PC-9 (cell line): ENCODE measurements at regions not wholly inside any gene's neighbourhood (a gene's known extent, or its start where the extent isn't known, plus 50 kb on each side); places are given as distances from the start of the nearest gene placed in this dataset.

Experiments used
- BruUV-seq: library from RNA; stranded (reverse); fragments of 400-500 nt; replicated peaks from 2 replicates; lab custom pipeline; 2021; lab: Mats Ljungman, UMichigan
- CTCF ChIA-PET: fragments of 300-600 bp; sonication (Branson Sonifier 250); formaldehyde crosslinking; loops from one replicate; lab custom pipeline; 2022; ENCODE audit warnings: antibody characterized with exemption; lab: Charles Lee
- POLR2A ChIA-PET: fragments of 300-600 bp; sonication (Branson Sonifier 250); formaldehyde crosslinking; loops from one replicate; lab custom pipeline; 2022; ENCODE audit warnings: antibody characterized with exemption; ENCODE audit not compliant: unreplicated experiment; lab: Charles Lee
- DNase-seq, 2 experiments: peaks; one replicate each; pipeline versions ENCODE4 v3.0.0 to v3.0.0-alpha.2; 2015 to 2022; ENCODE audit warnings: mixed read lengths in 1 of 2
- H2AFZ ChIP-seq: fragments of 200-600 bp; sonication (generic); 2 replicates; pipeline ENCODE4 v1.8.1; 2017; ENCODE audit warnings: antibody characterized with exemption
- H3F3A ChIP-seq: fragments of 200-600 bp; sonication (generic); 2 replicates; pipeline ENCODE4 v1.8.1; 2017; ENCODE audit warnings: antibody characterized with exemption, mild to moderate bottlenecking, low read depth; ENCODE audit not compliant: insufficient read depth
- H3K27ac ChIP-seq: fragments of 200-600 bp; sonication (generic); 2 replicates; pipeline ENCODE4 v1.6.1; 2016; ENCODE audit warnings: mixed run types
- H3K27me3 ChIP-seq: fragments of 200-600 bp; sonication (generic); 2 replicates; pipeline ENCODE4 v1.6.1; 2016; ENCODE audit warnings: low read depth, mixed run types; ENCODE audit not compliant: insufficient read depth
- H3K36me3 ChIP-seq: fragments of 200-600 bp; sonication (generic); 2 replicates; pipeline ENCODE4 v1.6.1; 2016; ENCODE audit warnings: low read depth, mixed run types
- H3K4me1 ChIP-seq: fragments of 200-600 bp; sonication (generic); replicated peaks from 2 replicates; pipeline ENCODE4 v1.6.1; 2016; ENCODE audit warnings: mixed run types; ENCODE audit not compliant: insufficient read depth
- H3K4me2 ChIP-seq: fragments of 200-600 bp; sonication (generic); 2 replicates; pipeline ENCODE4 v1.6.1; 2017; ENCODE audit warnings: mixed run types
- H3K4me3 ChIP-seq: fragments of 200-600 bp; sonication (generic); 2 replicates; pipeline ENCODE4 v1.6.1; 2016; ENCODE audit warnings: mixed run types
- H3K79me2 ChIP-seq: fragments of 200-600 bp; sonication (generic); 2 replicates; pipeline ENCODE4 v1.6.1; 2017; ENCODE audit warnings: low read depth, mixed run types
- H3K9me2 ChIP-seq: fragments of 200-600 bp; sonication (generic); 2 replicates; pipeline ENCODE4 v1.8.1; 2017; ENCODE audit warnings: mild to moderate bottlenecking; ENCODE audit not compliant: insufficient read depth
- H3K9me3 ChIP-seq: fragments of 200-600 bp; sonication (generic); 2 replicates; pipeline ENCODE4 v1.8.1; 2016; ENCODE audit warnings: low read depth; ENCODE audit not compliant: insufficient read depth
- H4K20me1 ChIP-seq: fragments of 200-600 bp; sonication (generic); 2 replicates; pipeline ENCODE4 v1.8.1; 2017; ENCODE audit not compliant: insufficient read depth
- CTCF ChIP-seq: fragments of 200-600 bp; sonication (generic); conservative IDR thresholded peaks from 2 replicates; pipeline ENCODE4 v1.6.1; 2017; ENCODE audit warnings: mixed run types, antibody characterized with exemption, mild to moderate bottlenecking, moderate library complexity
- EZH2 ChIP-seq: fragments of 200-600 bp; sonication (generic); IDR thresholded peaks from 2 replicates; pipeline ENCODE4 v1.8.0; 2017; ENCODE audit warnings: antibody characterized with exemption, low read depth
- intact Hi-C: fragments of 100-400 bp; cut with micrococcal nuclease; formaldehyde crosslinking; loops from one replicate; pipeline ENCODE4 v1.10.0; 2022; ENCODE audit not compliant: unreplicated experiment

- CTCF ChIA-PET: no interaction called here
- DNase-seq: no peak
- Histone ChIP-seq H3K79me2 (no peaks in the 10 kb centered on the region), H3K4me3 (no peak overlapping the region), H3K9me3 (no peaks in the 10 kb centered on the region; the same call in 1 of the 2 replicates), H3K9me2 (no peaks in the 10 kb centered on the region), H3K36me3 (no peaks in the 10 kb centered on the region), H4K20me1 (no peaks in the 10 kb centered on the region), H2AFZ (no peak overlapping the region), H3K4me1 (no peaks in the 10 kb centered on the region), H3K27me3 (no peaks in the 10 kb centered on the region), H3K4me2 (no peak overlapping the region), H3F3A (no peaks in the 10 kb centered on the region), H3K27ac (no peak overlapping the region)
- POLR2A ChIA-PET: no interaction called here
- TF ChIP-seq EZH2: no peak
- TF ChIP-seq CTCF: no peak
- intact Hi-C loops: no loop called here
- BruUV-seq: no TSS peak
Observed at GRCh38 chr18:70991577-70991976, 702.7 kb downstream of the SOCS6 start.

GRCh38 chr18:70985948-70986347 is 697.1 kb downstream of the SOCS6 start:
- no peaks in the 10 kb centered on the region for H3K4me1 ChIP-seq
- no peak overlapping the region for H2AFZ ChIP-seq
- H3K4me2 ChIP-seq: no peak overlapping the region
- no peak for DNase-seq
- no peaks in the 10 kb centered on the region for H3K79me2 ChIP-seq
- no peak overlapping the region for H3K27ac ChIP-seq
- H3K9me3 ChIP-seq: peaks cover 5% of the 10 kb centered on the region; the same call in 1 of the 2 replicates
- H3K4me3 ChIP-seq: no peak overlapping the region
- ChIA-PET POLR2A (no interaction called here), CTCF (no interaction called here)
- no peaks in the 10 kb centered on the region for H3K27me3 ChIP-seq
- no TSS peak for BruUV-seq
- no peaks in the 10 kb centered on the region for H3K9me2 ChIP-seq
- H3F3A ChIP-seq: no peaks in the 10 kb centered on the region
- intact Hi-C loops: no loop called here
- no peaks in the 10 kb centered on the region for H3K36me3 ChIP-seq
- no peak for TF ChIP-seq EZH2
- TF ChIP-seq CTCF: no peak
- no peaks in the 10 kb centered on the region for H4K20me1 ChIP-seq

GRCh38 chr18:70982292-70982691 is 693.4 kb downstream of the SOCS6 start:
- Histone ChIP-seq H3K27me3 (no peaks in the 10 kb centered on the region), H3K4me3 (no peak overlapping the region), H3K4me1 (no peaks in the 10 kb centered on the region), H3K36me3 (no peaks in the 10 kb centered on the region), H3K9me2 (0 out of 2 replicates have a peak, but pooled peaks cover 4% of the 10 kb centered on the region), H3K79me2 (no peaks in the 10 kb centered on the region), H2AFZ (0 out of 2 replicates have a peak overlapping the region, but pooled peaks have one; percentile 48), H3K4me2 (no peak overlapping the region), H3K9me3 (peaks cover 5% of the 10 kb centered on the region; the same call in 1 of the 2 replicates), H3F3A (no peaks in the 10 kb centered on the region), H4K20me1 (no peaks in the 10 kb centered on the region), H3K27ac (no peak overlapping the region)
- TF ChIP-seq CTCF: no peak
- no peak for TF ChIP-seq EZH2
- ChIA-PET POLR2A (no interaction called here), CTCF (no interaction called here)
- intact Hi-C loops: no loop called here
- BruUV-seq: no TSS peak
- DNase-seq: no peak
